Psoas muscle (tissue), 7 donors: ENCODE measurements at regions not wholly inside any gene's neighbourhood (a gene's known extent, or its start where the extent isn't known, plus 50 kb on each side); places are given as distances from the start of the nearest gene placed in this dataset.

Experiments
- ATAC-seq, 4 donors: fragments of 200-7000 bp; cut with Tn5 transposase; one replicate each; pipeline ENCODE4 v1.9.1; 2020; ENCODE audit warnings: moderate library complexity in 3 of 4, mild to moderate bottlenecking in 2 of 4
- DNase-seq, 2 donors: peaks; one replicate each; pipeline ENCODE4 v3.0.0-alpha.2; 2020
- H3K27ac ChIP-seq: fragments of 200-600 bp; one replicate; pipeline ENCODE4 v1.8.0; 2022
- H3K27me3 ChIP-seq, 3 donors: fragments of 200-600 bp in 1 of 3; one replicate each; pipeline versions ENCODE4 v1.6.1 to v1.8.0; 2013 to 2022; ENCODE audit warnings: low read length in 2 of 3, mild to moderate bottlenecking in 2 of 3, moderate library complexity in 1 of 3; ENCODE audit not compliant: insufficient read depth in 3 of 3
- H3K36me3 ChIP-seq, 2 donors: fragments of 200-600 bp in 1 of 2; one replicate each; pipeline versions ENCODE4 v1.6.1 to v1.8.0; 2013 to 2022; ENCODE audit warnings: low read depth in 1 of 2, mild to moderate bottlenecking in 1 of 2, moderate library complexity in 1 of 2; ENCODE audit not compliant: insufficient read depth in 1 of 2
- H3K4me1 ChIP-seq: fragments of 200-600 bp; one replicate; pipeline ENCODE4 v1.8.0; 2022
- H3K4me3 ChIP-seq: fragments of 200-600 bp; one replicate; pipeline ENCODE4 v1.8.0; 2022; ENCODE audit warnings: mild to moderate bottlenecking
- H3K9me3 ChIP-seq: fragments of 200-600 bp; one replicate; pipeline ENCODE4 v1.8.0; 2022
- WGBS, 3 donors: extraction: QIAGEN DNeasy Blood & Tissue Kit; methylation state at CpG; one replicate each; pipeline versions ENCODE4 v1.1.6 to v1.1.7; 2013; 5-methylcytosine and 5-hydroxymethylcytosine counted together
- intact Hi-C, 2 donors: fragments of 100-400 bp; cut with DNase I; formaldehyde crosslinking; loops; one replicate each; pipeline versions ENCODE4 v1.11.0 to v1.14.2; 2022
- TF ChIP-seq, protein P1 (sequence below): fragments of 200-600 bp; IDR thresholded peaks from one replicate; pipeline ENCODE4 v1.8.0; 2022; ENCODE audit warnings: antibody characterized with exemption
- donor health status: healthy with polysubstance abuse.
- donor health status: DM: no; HTN: no; CAD: no; lungs with moderate emphysema.
- donor health status: Bipolar disorder and iron deficiency.
- donor health status: healthy.
- donor health status: DM: yes; HTN: yes; CAD: no.
- donor health status: DM: no; HTN: no; CAD: no.
- donor health status: DM: yes; HTN: yes; CAD: no.

DNA sequence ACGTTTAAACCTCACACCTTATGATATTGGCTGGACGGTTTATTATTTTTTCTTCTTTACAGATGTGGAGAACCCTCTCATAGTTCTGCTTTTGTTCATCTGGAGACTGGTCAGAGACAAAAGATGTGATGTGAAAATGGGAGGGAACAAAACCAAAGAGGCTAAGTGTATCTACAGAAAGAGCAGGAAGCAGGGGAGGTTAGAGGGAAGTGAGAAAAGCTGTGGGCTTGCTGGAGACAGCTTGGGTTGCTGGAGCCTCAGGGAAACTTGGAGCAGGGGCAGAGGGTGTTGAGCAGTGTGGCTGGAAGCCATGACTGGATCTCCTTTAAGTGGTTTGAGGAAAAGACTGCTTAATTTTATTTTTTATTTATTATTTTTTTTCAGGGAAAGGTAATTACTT lies 79.0 kb upstream of the SNX19 start:
- H3K27me3 ChIP-seq, result peaks cover 0 to 4% (median 2%) of the 10 kb centered on the region in 3 donors
- 65 to 66% (median 65%) methylated on average over 2 of the region's 2 CpGs for WGBS, 3 donors
- H3K4me1 ChIP-seq, result no peaks in the 10 kb centered on the region
- TF ChIP-seq, protein P1, sequence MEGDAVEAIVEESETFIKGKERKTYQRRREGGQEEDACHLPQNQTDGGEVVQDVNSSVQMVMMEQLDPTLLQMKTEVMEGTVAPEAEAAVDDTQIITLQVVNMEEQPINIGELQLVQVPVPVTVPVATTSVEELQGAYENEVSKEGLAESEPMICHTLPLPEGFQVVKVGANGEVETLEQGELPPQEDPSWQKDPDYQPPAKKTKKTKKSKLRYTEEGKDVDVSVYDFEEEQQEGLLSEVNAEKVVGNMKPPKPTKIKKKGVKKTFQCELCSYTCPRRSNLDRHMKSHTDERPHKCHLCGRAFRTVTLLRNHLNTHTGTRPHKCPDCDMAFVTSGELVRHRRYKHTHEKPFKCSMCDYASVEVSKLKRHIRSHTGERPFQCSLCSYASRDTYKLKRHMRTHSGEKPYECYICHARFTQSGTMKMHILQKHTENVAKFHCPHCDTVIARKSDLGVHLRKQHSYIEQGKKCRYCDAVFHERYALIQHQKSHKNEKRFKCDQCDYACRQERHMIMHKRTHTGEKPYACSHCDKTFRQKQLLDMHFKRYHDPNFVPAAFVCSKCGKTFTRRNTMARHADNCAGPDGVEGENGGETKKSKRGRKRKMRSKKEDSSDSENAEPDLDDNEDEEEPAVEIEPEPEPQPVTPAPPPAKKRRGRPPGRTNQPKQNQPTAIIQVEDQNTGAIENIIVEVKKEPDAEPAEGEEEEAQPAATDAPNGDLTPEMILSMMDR, result no peak
- intact Hi-C loops, result no loop called here
- no peaks in the 10 kb centered on the region for H3K36me3 ChIP-seq
- DNase-seq, result no peak
- H3K27ac ChIP-seq, result no peak overlapping the region
- no peak for ATAC-seq
- H3K9me3 ChIP-seq, result no peaks in the 10 kb centered on the region
- no peak overlapping the region for H3K4me3 ChIP-seq

- no peak for ATAC-seq
- no peak overlapping the region for H3K4me3 ChIP-seq
- no peaks in the 10 kb centered on the region for H3K4me1 ChIP-seq
- intact Hi-C loops, result no loop called here
- H3K36me3 ChIP-seq, result no peaks in the 10 kb centered on the region
- 7 to 42% (median 22%) methylated on average over 1 of the region's 1 CpG for WGBS, 3 donors
- no peak for DNase-seq
- TF ChIP-seq, protein P1, result no peak
- H3K27me3 ChIP-seq, result peaks cover 0 to 4% (median 0%) of the 10 kb centered on the region in 3 donors
- H3K9me3 ChIP-seq, result no peaks in the 10 kb centered on the region
- no peak overlapping the region for H3K27ac ChIP-seq
Measured at GRCh38 chr11:130997278-130997677, 81.0 kb upstream of the SNX19 start.

- DNase-seq (no peak), ATAC-seq (no peak)
- H3K36me3 ChIP-seq, result no peaks in the 10 kb centered on the region
- TF ChIP-seq, protein P1, result no peak
- H3K4me1 ChIP-seq, result no peaks in the 10 kb centered on the region
- H3K27me3 ChIP-seq, result no peaks in the 10 kb centered on the region
- H3K4me3 ChIP-seq, result no peak overlapping the region
- H3K9me3 ChIP-seq, result no peaks in the 10 kb centered on the region
- intact Hi-C loops, result no loop called here
- WGBS, 3 donors, result 13 to 19% (median 15%) methylated on average over 1 of the region's 1 CpG
- no peak overlapping the region for H3K27ac ChIP-seq
Measured at GRCh38 chr11:130999086-130999485, 82.8 kb upstream of the SNX19 start.

DNA sequence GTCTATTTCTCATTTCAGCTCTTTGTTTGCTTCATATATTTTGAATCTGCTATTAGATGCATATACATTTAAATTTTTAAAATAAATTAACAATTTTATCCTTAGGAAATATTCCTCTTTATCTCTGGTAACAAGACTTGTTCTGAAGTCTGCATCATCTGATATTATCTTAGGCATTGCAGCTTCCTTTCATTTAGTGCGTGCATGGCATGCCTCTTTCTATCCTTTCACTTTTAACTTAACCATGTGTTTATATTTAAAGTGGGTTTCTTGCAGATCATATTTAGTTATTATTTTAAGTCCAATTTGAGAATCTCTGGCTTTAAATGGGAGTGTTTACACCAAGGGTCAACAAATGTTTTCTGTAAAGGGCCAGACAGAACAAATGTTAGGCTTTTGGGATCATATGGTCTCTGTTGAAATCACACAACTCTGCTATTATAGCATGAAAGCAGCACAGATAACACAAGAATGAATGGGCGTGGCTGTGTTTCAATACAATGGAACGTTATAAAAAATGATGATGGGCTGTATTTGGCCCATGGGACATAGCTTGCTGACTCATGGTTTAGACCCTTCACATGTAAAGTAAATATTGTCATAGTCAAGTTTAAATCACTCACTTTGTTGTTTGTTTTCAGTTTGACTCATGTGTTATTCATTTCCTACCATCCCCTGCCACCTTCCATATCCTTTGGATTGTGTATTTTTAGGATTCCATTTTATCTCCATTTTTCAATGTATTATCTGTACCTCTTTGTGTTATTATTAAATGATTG lies 83.9 kb upstream of the SNX19 start:
- intact Hi-C loops, result no loop called here
- Histone ChIP-seq H3K4me1 (no peaks in the 10 kb centered on the region), H3K36me3 (no peaks in the 10 kb centered on the region), H3K9me3 (no peaks in the 10 kb centered on the region), H3K4me3 (no peak overlapping the region), H3K27ac (no peak overlapping the region), H3K27me3 (no peaks in the 10 kb centered on the region)
- TF ChIP-seq, protein P1, result no peak
- 49 to 56% (median 53%) methylated on average over 3 of the region's 3 CpGs for WGBS, 3 donors
- no peak for DNase-seq
- no peak for ATAC-seq

DNA sequence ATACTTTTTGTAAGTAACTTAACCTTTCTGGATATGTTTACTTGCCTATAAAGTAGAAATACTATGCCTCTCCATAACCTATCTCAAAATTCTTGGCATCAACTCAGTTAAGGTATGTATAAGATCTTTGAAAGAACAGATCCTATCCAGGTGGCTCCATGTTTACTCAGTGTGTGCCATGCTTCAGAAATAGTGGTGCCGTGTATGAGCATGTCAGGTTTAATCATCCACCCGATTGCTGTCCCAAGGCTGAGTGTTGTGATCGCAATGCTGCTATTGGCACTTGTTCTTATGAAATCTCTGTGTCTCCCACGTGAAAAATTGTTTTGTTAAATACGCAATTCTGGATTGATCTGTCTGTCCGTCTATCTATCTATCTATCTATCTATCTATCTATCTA lies 85.9 kb upstream of the SNX19 start:
- 82 to 83% (median 83%) methylated on average over 6 of the region's 6 CpGs for WGBS, 3 donors
- TF ChIP-seq, protein P1, result no peak

More for the DNA sequence above, 85.9 kb upstream of the SNX19 start:
- Histone ChIP-seq H3K4me1 (no peaks in the 10 kb centered on the region), H3K36me3 (no peaks in the 10 kb centered on the region), H3K27me3 (no peaks in the 10 kb centered on the region), H3K9me3 (no peaks in the 10 kb centered on the region), H3K27ac (no peak overlapping the region), H3K4me3 (no peak overlapping the region)
- intact Hi-C loops, result no loop called here
- no peak for ATAC-seq
- DNase-seq, result no peak
